Kidney (tissue), 13 donors: ENCODE measurements at regions not wholly inside any gene's neighbourhood (a gene's known extent, or its start where the extent isn't known, plus 50 kb on each side); places are given as distances from the start of the nearest gene placed in this dataset.

Source experiments
- DNase-seq, 5 donors: peaks; one replicate each; pipeline ENCODE4 v3.0.0-alpha.2; 2013 to 2020
- FAIRE-seq: peaks from 2 replicates; lab custom pipeline; 2012; peaks lifted over from hg19 to GRCh38; lab: Jason Lieb, UNC
- H3K27ac ChIP-seq, 2 donors: one replicate each; pipeline ENCODE4 v1.7.0; 2013; ENCODE audit warnings: low read depth in 2 of 2, low read length in 2 of 2, inconsistent platforms in 1 of 2
- H3K27me3 ChIP-seq: one replicate; pipeline ENCODE4 v1.7.1; 2013; ENCODE audit warnings: low read length, inconsistent platforms; ENCODE audit not compliant: control insufficient read depth, insufficient read depth
- H3K36me3 ChIP-seq, 3 donors: one replicate each; pipeline versions ENCODE4 v1.7.0 to v1.7.1; 2013; ENCODE audit warnings: low read length in 3 of 3, control low read depth in 1 of 3, inconsistent platforms in 1 of 3; ENCODE audit not compliant: insufficient read depth in 3 of 3, control insufficient read depth in 2 of 3
- H3K4me1 ChIP-seq, 3 donors: one replicate each; pipeline versions ENCODE4 v1.7.0 to v1.7.1; 2013; ENCODE audit warnings: low read length in 3 of 3, inconsistent platforms in 1 of 3, low read depth in 1 of 3; ENCODE audit not compliant: control insufficient read depth in 2 of 3, insufficient read depth in 2 of 3
- H3K4me3 ChIP-seq, 3 donors: one replicate each; pipeline versions ENCODE4 v1.7.0 to v1.8.1; 2013; ENCODE audit warnings: low read length in 3 of 3, control low read depth in 1 of 3, inconsistent platforms in 1 of 3
- H3K9ac ChIP-seq, 3 donors: one replicate each; pipeline versions ENCODE4 v1.7.0 to v1.7.1; 2013; ENCODE audit warnings: low read length in 3 of 3, control low read depth in 1 of 3, inconsistent platforms in 1 of 3
- H3K9me3 ChIP-seq, 3 donors: one replicate each; pipeline versions ENCODE4 v1.7.0 to v1.7.1; 2013; ENCODE audit warnings: low read length in 3 of 3, control low read depth in 1 of 3, inconsistent platforms in 1 of 3; ENCODE audit not compliant: control insufficient read depth in 2 of 3, insufficient read depth in 1 of 3
- CTCF ChIP-seq: IDR thresholded peaks from 3 replicates; pipeline ENCODE4 v1.5.1; 2012; ENCODE audit warnings: mild to moderate bottlenecking, moderate library complexity, borderline replicate concordance; ENCODE audit not compliant: insufficient read depth; ENCODE audit errors: extremely low read depth
- intact Hi-C: fragments of 100-400 bp; cut with DNase I; formaldehyde crosslinking; loops from one replicate; pipeline ENCODE4 v1.11.1; 2022
- donor health status: control.
- donor health status: control.
- donor health status: control.
- donor health status: control.
- donor health status: control.
- donor health status: DM: yes; HTN: yes; CAD: no.
- donor health status: Normal renal cell carcinoma (clear cell type).

- no peak overlapping the region for H3K4me3 ChIP-seq
- DNase-seq (no peak), FAIRE-seq (no peak)
- H3K36me3 ChIP-seq: no peaks in the 10 kb centered on the region
- no peak for TF ChIP-seq CTCF
- no peak overlapping the region for H3K27ac ChIP-seq
- no peaks in the 10 kb centered on the region for H3K4me1 ChIP-seq
- no peak overlapping the region for H3K9ac ChIP-seq
- H3K9me3 ChIP-seq: no peaks in the 10 kb centered on the region
- intact Hi-C loops: no loop called here
- no peaks in the 10 kb centered on the region for H3K27me3 ChIP-seq
These were observed 346.3 kb upstream of the MDFIC2 start for GRCh38 chr3:70658513-70659310.

GRCh38 chr3:70657454-70657853 is 345.0 kb upstream of the MDFIC2 start:
- Histone ChIP-seq H3K36me3 (no peaks in the 10 kb centered on the region), H3K4me3 (no peak overlapping the region), H3K9me3 (no peaks in the 10 kb centered on the region), H3K27ac (no peak overlapping the region), H3K9ac (no peak overlapping the region), H3K27me3 (no peaks in the 10 kb centered on the region), H3K4me1 (no peaks in the 10 kb centered on the region)
- TF ChIP-seq CTCF: no peak
- no peak for DNase-seq
- intact Hi-C loops: no loop called here
- FAIRE-seq: no peak

GRCh38 chr3:70647823-70648222 is 335.4 kb upstream of the MDFIC2 start:
- intact Hi-C loops: no loop called here
- H3K9me3 ChIP-seq: no peaks in the 10 kb centered on the region

More at GRCh38 chr3:70647823-70648222, 335.4 kb upstream of the MDFIC2 start:
- H3K27me3 ChIP-seq: no peaks in the 10 kb centered on the region
- H3K4me3 ChIP-seq: no peak overlapping the region
- no peaks in the 10 kb centered on the region for H3K36me3 ChIP-seq
- DNase-seq (peak in 2 of 5 donors; percentile 0 to 1), FAIRE-seq (no peak)
- no peak overlapping the region for H3K9ac ChIP-seq
- TF ChIP-seq CTCF: no peak
- no peaks in the 10 kb centered on the region for H3K4me1 ChIP-seq
- no peak overlapping the region for H3K27ac ChIP-seq
